ENCODE measurements at regions not wholly inside any gene's neighbourhood (a gene's known extent, or its start where the extent isn't known, plus 50 kb on each side); places are given as distances from the start of the nearest gene placed in this dataset.

GRCh38 chr1:212503714-212504113 lies 71.0 kb downstream of the NENF start:
- no peak overlapping the region for H3K4me3 ChIP-seq (replicated peaks; ENCODE audit: low read depth, low read length)
- TF ChIP-seq, protein P1, sequence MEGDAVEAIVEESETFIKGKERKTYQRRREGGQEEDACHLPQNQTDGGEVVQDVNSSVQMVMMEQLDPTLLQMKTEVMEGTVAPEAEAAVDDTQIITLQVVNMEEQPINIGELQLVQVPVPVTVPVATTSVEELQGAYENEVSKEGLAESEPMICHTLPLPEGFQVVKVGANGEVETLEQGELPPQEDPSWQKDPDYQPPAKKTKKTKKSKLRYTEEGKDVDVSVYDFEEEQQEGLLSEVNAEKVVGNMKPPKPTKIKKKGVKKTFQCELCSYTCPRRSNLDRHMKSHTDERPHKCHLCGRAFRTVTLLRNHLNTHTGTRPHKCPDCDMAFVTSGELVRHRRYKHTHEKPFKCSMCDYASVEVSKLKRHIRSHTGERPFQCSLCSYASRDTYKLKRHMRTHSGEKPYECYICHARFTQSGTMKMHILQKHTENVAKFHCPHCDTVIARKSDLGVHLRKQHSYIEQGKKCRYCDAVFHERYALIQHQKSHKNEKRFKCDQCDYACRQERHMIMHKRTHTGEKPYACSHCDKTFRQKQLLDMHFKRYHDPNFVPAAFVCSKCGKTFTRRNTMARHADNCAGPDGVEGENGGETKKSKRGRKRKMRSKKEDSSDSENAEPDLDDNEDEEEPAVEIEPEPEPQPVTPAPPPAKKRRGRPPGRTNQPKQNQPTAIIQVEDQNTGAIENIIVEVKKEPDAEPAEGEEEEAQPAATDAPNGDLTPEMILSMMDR (IDR thresholded peaks at IDR 0.05; ENCODE audit: low read length, missing control alignments): no peak
- no peak for DNase-seq (ENCODE audit: low read depth)

GRCh38 chr1:212504171-212504803 lies 71.6 kb downstream of the NENF start:
- TF ChIP-seq, protein P1 (IDR thresholded peaks at IDR 0.05; ENCODE audit: low read length, missing control alignments): no peak
- no peak overlapping the region for H3K4me3 ChIP-seq (replicated peaks; ENCODE audit: low read depth, low read length)
- no peak for DNase-seq (ENCODE audit: low read depth)

GRCh38 chr1:212506666-212507065 lies 73.9 kb downstream of the NENF start:
- DNase-seq (ENCODE audit: low read depth): no peak
- TF ChIP-seq, protein P1 (IDR thresholded peaks at IDR 0.05; ENCODE audit: low read length, missing control alignments): no peak
- no peak overlapping the region for H3K4me3 ChIP-seq (replicated peaks; ENCODE audit: low read depth, low read length)

DNA sequence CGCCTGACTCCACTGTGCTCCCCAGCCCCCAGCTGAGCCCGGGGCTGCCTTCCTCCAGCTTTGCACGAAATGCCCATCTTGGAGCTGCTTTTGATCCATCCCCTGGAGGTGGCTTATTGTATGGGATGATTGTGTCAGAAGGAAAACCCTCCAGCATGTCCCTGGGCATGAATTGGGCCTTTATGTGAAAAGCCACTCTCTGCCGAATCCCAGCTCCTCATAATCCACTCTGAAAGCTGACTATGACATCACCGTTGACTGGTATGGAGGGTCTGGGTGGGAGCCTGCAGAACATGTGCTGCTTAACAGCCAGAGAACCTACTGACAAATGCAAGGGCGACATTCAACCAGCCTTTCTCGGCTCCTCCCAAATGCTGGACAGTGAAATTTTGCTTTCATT lies 74.6 kb downstream of the NENF start:
- H3K4me3 ChIP-seq (replicated peaks; ENCODE audit: low read depth, low read length): no peak overlapping the region
- TF ChIP-seq, protein P1 (IDR thresholded peaks at IDR 0.05; ENCODE audit: low read length, missing control alignments): no peak
- no peak for DNase-seq (ENCODE audit: low read depth)

GRCh38 chr1:212512816-212513559 lies 80.3 kb downstream of the NENF start:
- no peak overlapping the region for H3K4me3 ChIP-seq (replicated peaks; ENCODE audit: low read depth, low read length)
- no peak for DNase-seq (ENCODE audit: low read depth)
- TF ChIP-seq, protein P1 (IDR thresholded peaks at IDR 0.05; ENCODE audit: low read length, missing control alignments): no peak

GRCh38 chr1:212513586-212513985 lies 80.9 kb downstream of the NENF start:
- no peak for DNase-seq (ENCODE audit: low read depth)
- no peak overlapping the region for H3K4me3 ChIP-seq (replicated peaks; ENCODE audit: low read depth, low read length)
- TF ChIP-seq, protein P1 (IDR thresholded peaks at IDR 0.05; ENCODE audit: low read length, missing control alignments): no peak
